ENCODE measurements at regions not wholly inside any gene's neighbourhood (a gene's known extent, or its start where the extent isn't known, plus 50 kb on each side); places are given as distances from the start of the nearest gene placed in this dataset.

- Histone ChIP-seq H3K9me3 (ENCODE audit: control insufficient read depth, low read depth, low read length) (no peaks in the 10 kb centered on the region), H2BK12ac (ENCODE audit: insufficient read length, low read depth, low read length) (no peak overlapping the region), H2AK5ac (ENCODE audit: insufficient read length, low read length) (no peak overlapping the region), H3K4ac (ENCODE audit: low read depth, low read length) (no peak overlapping the region), H2AFZ (ENCODE audit: low read length) (no peak overlapping the region), H3K9ac (ENCODE audit: extremely low read depth, insufficient read length, low read length) (no peak overlapping the region), H4K91ac (ENCODE audit: insufficient read length, low read depth, low read length) (no peak overlapping the region), H2BK15ac (ENCODE audit: low read depth, low read length) (no peak overlapping the region), H3K79me2 (ENCODE audit: insufficient read depth, low read length) (no peaks in the 10 kb centered on the region), H3K27me3 (ENCODE audit: insufficient read depth, low read length) (no peaks in the 10 kb centered on the region), H4K5ac (ENCODE audit: insufficient read length, low read depth, low read length) (no peak overlapping the region), H3K56ac (ENCODE audit: insufficient read length, low read depth, low read length) (no peak overlapping the region), H3T11ph (ENCODE audit: low read length) (no peak overlapping the region), H3K14ac (ENCODE audit: insufficient read depth, low read length) (no peak overlapping the region), H3K79me1 (ENCODE audit: insufficient read depth, low read depth, low read length, poor library complexity, severe bottlenecking) (no peaks in the 10 kb centered on the region), H4K20me1 (ENCODE audit: control insufficient read depth, insufficient read depth, insufficient read length) (no peaks in the 10 kb centered on the region), H3K27ac (ENCODE audit: insufficient read length, low read depth, low read length) (no peak overlapping the region), H3K18ac (ENCODE audit: insufficient read length, low read depth, low read length) (no peak overlapping the region), H3K23me2 (ENCODE audit: insufficient read length, low read depth, low read length, poor library complexity, severe bottlenecking) (peaks cover 2% of the 10 kb centered on the region), H3K23ac (ENCODE audit: insufficient read length, low read depth, low read length) (no peak overlapping the region), H2BK20ac (ENCODE audit: low read depth, low read length, poor library complexity, severe bottlenecking) (no peak overlapping the region), H3K4me2 (ENCODE audit: insufficient read depth, insufficient read length, low read length) (no peak overlapping the region), H2BK5ac (ENCODE audit: insufficient read length, low read length) (no peak overlapping the region), H4K8ac (replicated peaks; ENCODE audit: insufficient read length, low read depth, low read length) (no peak overlapping the region), H3K4me1 (ENCODE audit: insufficient read depth, low read length) (no peaks in the 10 kb centered on the region), H2BK120ac (ENCODE audit: low read depth, low read length, poor library complexity, severe bottlenecking) (no peak overlapping the region)
- TF ChIP-seq CTCF (conservative IDR thresholded peaks at IDR 0.05): no peak
- peaks cover 0 to 2% (median 0%) of the 10 kb centered on the region in 3 experiments; a peak in 1 of 7 replicates for H3K36me3 Mint-ChIP-seq (ENCODE audit: insufficient read depth in 1 of 3, low read depth in 3 of 3)
- WGBS (ENCODE audit: extremely low coverage, insufficient read length, low lambda C conversion rate): no CpG with 5 or more reads among the region's 3 CpGs
- H3K4me3 Mint-ChIP-seq: no peak overlapping the region
- peaks cover 3 to 4% of the 10 kb centered on the region in 2 experiments; a peak in 2 of 5 replicates for H3K9me3 Mint-ChIP-seq
- H3K27ac Mint-ChIP-seq: no peak overlapping the region
- H3K4me1 Mint-ChIP-seq: no peaks in the 10 kb centered on the region
- no peak for DNase-seq
- H3K27me3 Mint-ChIP-seq (ENCODE audit: low read depth): no peaks in the 10 kb centered on the region
Observed at GRCh38 chr11:87484566-87484965, 446.8 kb downstream of the TMEM135 start.

Data from H9 (cell line).